ENCODE measurements at regions not wholly inside any gene's neighbourhood (a gene's known extent, or its start where the extent isn't known, plus 50 kb on each side); places are given as distances from the start of the nearest gene placed in this dataset.

DNA sequence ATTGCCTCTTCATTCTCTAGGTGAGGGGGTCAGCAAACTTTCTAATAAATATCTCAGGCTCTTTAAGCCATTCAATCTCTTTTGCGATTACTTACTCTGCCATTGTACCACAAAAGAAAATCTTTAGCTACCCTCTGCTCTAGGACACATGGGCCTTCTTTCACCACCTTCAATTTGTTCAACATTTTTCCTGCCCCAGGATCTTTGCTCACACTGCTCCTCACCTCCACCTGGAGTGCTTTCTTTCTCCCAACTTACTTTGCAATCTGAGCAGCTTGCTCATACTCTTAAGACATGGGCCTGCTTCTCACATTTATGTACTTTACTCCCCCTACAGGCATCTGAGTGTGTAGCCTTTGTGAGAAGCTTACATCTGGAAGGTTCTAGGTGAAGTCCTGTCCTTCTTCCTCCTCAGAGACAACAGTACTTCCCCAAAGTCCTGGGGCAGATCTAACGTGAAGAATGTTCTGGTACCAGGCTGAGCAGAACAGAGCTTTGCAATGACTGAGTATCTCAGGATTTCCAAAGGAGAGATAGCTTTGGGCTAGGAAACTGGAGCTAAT, 55.0 kb upstream of the PRDM5 start:
- H3K4me1 Mint-ChIP-seq = no peaks in the 10 kb centered on the region
- no peak overlapping the region for H3K4me3 Mint-ChIP-seq
- H3K36me3 Mint-ChIP-seq (ENCODE audit: low read depth) = no peaks in the 10 kb centered on the region
- peak; percentile 16 for DNase-seq
- H3K27me3 Mint-ChIP-seq = peaks cover 3% of the 10 kb centered on the region
- POLR2A ChIA-PET = no interaction called here
- no peaks in the 10 kb centered on the region for H3K9me3 Mint-ChIP-seq
- CTCF ChIA-PET = interaction anchor here (0.8 kb wide), 1 partner anchor 13 kb away, joined by 3 read pairs; no protein-coding TSS in a partner anchor
- H3K27ac Mint-ChIP-seq = no peak overlapping the region

DNA sequence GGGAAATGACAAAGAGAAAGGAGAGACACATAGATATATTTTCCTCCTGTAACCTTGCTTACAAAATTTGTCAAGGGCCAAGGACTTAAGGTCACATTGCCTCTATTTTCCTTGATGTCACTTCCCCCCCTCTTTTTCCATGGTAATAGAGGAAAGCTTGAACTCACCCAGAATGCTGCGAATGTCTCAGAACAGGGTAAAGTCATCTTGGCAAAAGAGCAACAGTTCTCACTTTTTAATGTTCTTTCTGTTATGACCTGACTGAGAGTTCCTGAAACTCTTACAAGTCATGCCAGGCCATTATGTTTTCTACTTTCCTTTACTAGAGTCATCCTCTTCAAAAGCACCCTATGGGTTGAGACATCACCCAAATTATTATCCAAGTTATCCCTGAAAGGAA, 50.7 kb upstream of the PRDM5 start:
- Mint-ChIP-seq H3K27me3 (no peaks in the 10 kb centered on the region), H3K4me1 (no peaks in the 10 kb centered on the region), H3K4me3 (no peak overlapping the region), H3K9me3 (no peaks in the 10 kb centered on the region), H3K27ac (no peak overlapping the region), H3K36me3 (ENCODE audit: low read depth) (no peaks in the 10 kb centered on the region)
- DNase-seq = no peak
- ChIA-PET POLR2A (no interaction called here), CTCF (no interaction called here)

Measured in activated CD4-positive, alpha-beta T cell treated with anti-CD3 and anti-CD28 coated beads, Interleukin-2, amount 10 ng/mL, durations not matched to agents 7 days and 5 days (primary cell).